ENCODE measurements at regions not wholly inside any gene's neighbourhood (a gene's known extent, or its start where the extent isn't known, plus 50 kb on each side); places are given as distances from the start of the nearest gene placed in this dataset.

- no peak for TF ChIP-seq POLR2A (IDR thresholded peaks at IDR 0.05)
- TF ChIP-seq, protein P1, sequence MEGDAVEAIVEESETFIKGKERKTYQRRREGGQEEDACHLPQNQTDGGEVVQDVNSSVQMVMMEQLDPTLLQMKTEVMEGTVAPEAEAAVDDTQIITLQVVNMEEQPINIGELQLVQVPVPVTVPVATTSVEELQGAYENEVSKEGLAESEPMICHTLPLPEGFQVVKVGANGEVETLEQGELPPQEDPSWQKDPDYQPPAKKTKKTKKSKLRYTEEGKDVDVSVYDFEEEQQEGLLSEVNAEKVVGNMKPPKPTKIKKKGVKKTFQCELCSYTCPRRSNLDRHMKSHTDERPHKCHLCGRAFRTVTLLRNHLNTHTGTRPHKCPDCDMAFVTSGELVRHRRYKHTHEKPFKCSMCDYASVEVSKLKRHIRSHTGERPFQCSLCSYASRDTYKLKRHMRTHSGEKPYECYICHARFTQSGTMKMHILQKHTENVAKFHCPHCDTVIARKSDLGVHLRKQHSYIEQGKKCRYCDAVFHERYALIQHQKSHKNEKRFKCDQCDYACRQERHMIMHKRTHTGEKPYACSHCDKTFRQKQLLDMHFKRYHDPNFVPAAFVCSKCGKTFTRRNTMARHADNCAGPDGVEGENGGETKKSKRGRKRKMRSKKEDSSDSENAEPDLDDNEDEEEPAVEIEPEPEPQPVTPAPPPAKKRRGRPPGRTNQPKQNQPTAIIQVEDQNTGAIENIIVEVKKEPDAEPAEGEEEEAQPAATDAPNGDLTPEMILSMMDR (IDR thresholded peaks at IDR 0.05) = no peak
- Histone ChIP-seq H3K4me3 (no peak overlapping the region), H3K27ac (no peak overlapping the region), H3K9me3 (replicated peaks in 1 of 3) (no peaks in the 10 kb centered on the region), H3K27me3 (no peaks in the 10 kb centered on the region), H3K4me1 (replicated peaks in 1 of 2) (no peaks in the 10 kb centered on the region), H3K36me3 (replicated peaks in 1 of 2) (no peaks in the 10 kb centered on the region)
- WGBS, 4 donors = 75 to 82% (median 80%) methylated on average over 4 of the region's 4 CpGs
- DNase-seq = no peak
- intact Hi-C loops (cut with DNase I) = no loop called here
These were observed 203.4 kb upstream of the HES1 start for GRCh38 chr3:193932576-193932975.

DNA sequence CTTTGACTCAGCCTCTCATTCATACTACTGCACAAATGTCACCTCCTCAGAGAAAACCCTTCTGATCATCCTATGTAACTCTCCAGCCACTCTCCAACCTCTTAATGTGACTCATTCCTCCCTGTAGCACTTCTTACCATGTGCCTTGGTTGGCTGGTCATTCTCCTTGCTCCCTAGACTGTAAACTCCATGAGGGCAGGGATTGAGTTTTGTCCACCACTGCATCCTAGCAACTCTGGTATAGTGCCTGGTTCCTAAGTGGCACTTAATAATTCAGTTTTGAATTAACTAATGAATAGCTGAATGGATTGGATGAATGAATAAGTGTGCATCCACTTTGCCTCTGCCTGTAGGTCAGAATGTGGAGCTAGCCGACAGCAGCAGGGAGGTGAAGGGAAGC lies 202.5 kb upstream of the HES1 start:
- no peak for TF ChIP-seq POLR2A (IDR thresholded peaks at IDR 0.05)
- TF ChIP-seq, protein P1 (IDR thresholded peaks at IDR 0.05) = no peak
- intact Hi-C loops (cut with DNase I) = no loop called here
- no peaks in the 10 kb centered on the region for H3K27me3 ChIP-seq
- H3K4me1 ChIP-seq (replicated peaks in 1 of 2) = no peaks in the 10 kb centered on the region
- H3K4me3 ChIP-seq = no peak overlapping the region
- no peaks in the 10 kb centered on the region for H3K36me3 ChIP-seq (replicated peaks in 1 of 2)
- DNase-seq = no peak
- 84 to 100% (median 91%) methylated on average over 1 of the region's 1 CpG for WGBS, 4 donors
- H3K9me3 ChIP-seq (replicated peaks in 1 of 3) = no peaks in the 10 kb centered on the region
- no peak overlapping the region for H3K27ac ChIP-seq

DNA sequence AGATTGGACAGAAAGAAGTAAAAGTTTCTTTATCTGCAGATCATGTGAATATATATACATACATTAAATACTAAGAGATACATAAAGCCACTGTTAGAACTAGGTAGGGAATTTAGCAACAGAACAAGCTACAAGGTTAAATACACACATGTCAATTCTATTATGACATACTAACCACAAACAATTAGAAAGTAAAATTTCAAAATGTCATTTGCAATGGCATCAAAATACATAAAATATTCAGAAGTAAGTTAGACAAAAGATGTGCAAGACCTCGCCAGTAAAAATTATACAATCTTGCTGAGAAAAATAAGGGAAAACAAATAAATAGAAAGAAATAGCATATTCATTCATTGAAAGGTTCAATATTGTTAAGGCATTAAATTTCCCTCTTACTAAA lies 200.0 kb upstream of the HES1 start:
- H3K4me1 ChIP-seq (replicated peaks in 1 of 2) = no peaks in the 10 kb centered on the region
- DNase-seq = no peak
- intact Hi-C loops (cut with DNase I) = no loop called here

DNA sequence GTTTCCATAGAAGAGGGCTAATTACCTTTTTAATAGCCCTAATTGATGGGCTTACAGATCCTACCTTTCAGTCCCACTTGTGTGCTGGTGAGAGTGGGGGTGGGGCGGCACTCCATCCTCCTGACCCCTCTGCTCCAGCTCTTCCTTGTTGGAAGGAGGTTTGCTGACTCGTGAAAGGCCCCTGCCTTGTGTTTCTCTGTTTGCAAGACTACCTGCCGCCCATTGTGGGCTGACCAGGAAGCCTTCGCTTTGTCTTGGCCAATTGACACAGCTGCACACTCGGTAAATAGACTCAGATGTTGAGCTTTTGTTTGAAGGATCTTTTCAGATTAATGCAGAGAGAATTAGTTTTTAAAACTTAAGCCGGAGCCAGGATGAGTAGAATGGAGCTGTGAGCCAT lies 197.3 kb upstream of the HES1 start:
- Histone ChIP-seq H3K9me3 (replicated peaks in 1 of 3) (no peaks in the 10 kb centered on the region), H3K27me3 (no peaks in the 10 kb centered on the region), H3K4me1 (replicated peaks in 1 of 2) (no peaks in the 10 kb centered on the region), H3K27ac (no peak overlapping the region), H3K4me3 (no peak overlapping the region), H3K36me3 (replicated peaks in 1 of 2) (no peaks in the 10 kb centered on the region)
- 79 to 87% (median 85%) methylated on average over 5 to 6 of the region's 6 CpGs for WGBS, 4 donors
- DNase-seq = no peak
- TF ChIP-seq, protein P1 (IDR thresholded peaks at IDR 0.05) = no peak
- intact Hi-C loops (cut with DNase I) = no loop called here

More for the DNA sequence above, 200.0 kb upstream of the HES1 start:
- 77 to 90% (median 85%) methylated on average over 1 of the region's 1 CpG for WGBS, 4 donors
- Histone ChIP-seq H3K27me3 (no peaks in the 10 kb centered on the region), H3K36me3 (replicated peaks in 1 of 2) (no peaks in the 10 kb centered on the region), H3K27ac (no peak overlapping the region), H3K4me3 (no peak overlapping the region), H3K9me3 (replicated peaks in 1 of 3) (no peaks in the 10 kb centered on the region)
- no peak for TF ChIP-seq POLR2A (IDR thresholded peaks at IDR 0.05)
- TF ChIP-seq, protein P1 (IDR thresholded peaks at IDR 0.05) = no peak

Measured in adrenal gland (tissue), 9 donors.